Panc1 (cell line): ENCODE measurements at regions not wholly inside any gene's neighbourhood (a gene's known extent, or its start where the extent isn't known, plus 50 kb on each side); places are given as distances from the start of the nearest gene placed in this dataset.

Experiments
- CTCF ChIP-seq: fragments of 450-650 bp; IDR thresholded peaks from 2 replicates; pipeline ENCODE4 v1.5.1; 2017; ENCODE audit warnings: mild to moderate bottlenecking
- REST ChIP-seq, 2 experiments: IDR thresholded peaks; 2 replicates each; pipeline ENCODE4 v1.6.1; 2011 to 2012; ENCODE audit warnings: low read depth in 2 of 2, control low read depth in 1 of 2, low read length in 1 of 2, mild to moderate bottlenecking in 1 of 2, moderate library complexity in 1 of 2; ENCODE audit not compliant: insufficient read depth in 1 of 2
- TCF7L2 ChIP-seq: IDR thresholded peaks from 2 replicates; pipeline ENCODE4 v1.6.1; 2011; ENCODE audit warnings: mild to moderate bottlenecking, low read depth, low read length, inconsistent platforms

GRCh38 chr11:7170431-7170830 lies 81.3 kb upstream of the SYT9 start:
- TF ChIP-seq REST (IDR thresholded peaks at IDR 0.05; ENCODE audit: insufficient read depth in 1 of 2, low read depth in 2 of 2, low read length in 1 of 2) (no peak), CTCF (no peak), TCF7L2 (no peak)
